GM19328 (cell line): ENCODE measurements at regions not wholly inside any gene's neighbourhood (a gene's known extent, or its start where the extent isn't known, plus 50 kb on each side); places are given as distances from the start of the nearest gene placed in this dataset.

Source experiments
- ATAC-seq: cut with Tn5 transposase; IDR thresholded peaks from one replicate; pipeline ENCODE4 v1.9.1; 2021; ENCODE audit warnings: mild to moderate bottlenecking, moderate library complexity; ENCODE audit not compliant: unreplicated experiment

- no peak for ATAC-seq
Measured at GRCh38 chr2:56444339-56444738, 260.5 kb downstream of the CCDC85A start.

GRCh38 chr2:56448403-56449001, 264.7 kb downstream of the CCDC85A start:
- no peak for ATAC-seq

- ATAC-seq, result no peak
Measured at GRCh38 chr2:56449002-56449431, 265.2 kb downstream of the CCDC85A start.

GRCh38 chr2:56449449-56449860, 265.7 kb downstream of the CCDC85A start:
- ATAC-seq, result no peak

GRCh38 chr2:56450047-56450446, 266.3 kb downstream of the CCDC85A start:
- no peak for ATAC-seq

GRCh38 chr2:56450772-56451171, 267.0 kb downstream of the CCDC85A start:
- ATAC-seq, result no peak

GRCh38 chr2:56455642-56456041, 271.9 kb downstream of the CCDC85A start:
- ATAC-seq, result no peak

- no peak for ATAC-seq
Measured at GRCh38 chr2:56456791-56457190, 273.0 kb downstream of the CCDC85A start.

GRCh38 chr2:56460508-56460907, 276.7 kb downstream of the CCDC85A start:
- ATAC-seq, result no peak

GRCh38 chr2:56464066-56464465, 280.3 kb downstream of the CCDC85A start:
- ATAC-seq, result no peak

GRCh38 chr2:56464613-56465012, 280.8 kb downstream of the CCDC85A start:
- no peak for ATAC-seq

- no peak for ATAC-seq
Measured at GRCh38 chr2:56465491-56465890, 281.7 kb downstream of the CCDC85A start.

- no peak for ATAC-seq
Measured at GRCh38 chr2:56473524-56473923, 289.7 kb downstream of the CCDC85A start.

- ATAC-seq, result no peak
Measured at GRCh38 chr2:56474412-56475158, 290.8 kb downstream of the CCDC85A start.

- no peak for ATAC-seq
Measured at GRCh38 chr2:56475191-56475590, 291.4 kb downstream of the CCDC85A start.

GRCh38 chr2:56476509-56477071, 292.8 kb downstream of the CCDC85A start:
- no peak for ATAC-seq

GRCh38 chr2:56478027-56478426, 294.2 kb downstream of the CCDC85A start:
- no peak for ATAC-seq

- no peak for ATAC-seq
Measured at GRCh38 chr2:56483081-56483480, 299.3 kb downstream of the CCDC85A start.

GRCh38 chr2:56484906-56485305, 301.1 kb downstream of the CCDC85A start:
- no peak for ATAC-seq

- no peak for ATAC-seq
Measured at GRCh38 chr2:56500317-56500716, 316.5 kb downstream of the CCDC85A start.

- ATAC-seq, result no peak
Measured at GRCh38 chr2:56502616-56503015, 318.8 kb downstream of the CCDC85A start.

GRCh38 chr2:56505885-56506284, 322.1 kb downstream of the CCDC85A start:
- ATAC-seq, result no peak
